NCI-H2196 (cell line): ENCODE measurements at regions not wholly inside any gene's neighbourhood (a gene's known extent, or its start where the extent isn't known, plus 50 kb on each side); places are given as distances from the start of the nearest gene placed in this dataset.

Experiments
- DNase-seq: peaks from one replicate; lab custom pipeline; 2025; ENCODE audit not compliant: unreplicated experiment; lab: John Stamatoyannopoulos, UW

- no peak for DNase-seq
Measured at GRCh38 chr15:73001840-73002239, 50.4 kb upstream of the NEO1 start.

GRCh38 chr15:73000293-73000692 lies 52.0 kb upstream of the NEO1 start:
- DNase-seq = no peak

- DNase-seq = no peak
Measured at GRCh38 chr15:72999586-72999985, 52.7 kb upstream of the NEO1 start.

- DNase-seq = no peak
Measured at GRCh38 chr15:72998681-72999466, 53.4 kb upstream of the NEO1 start.

GRCh38 chr15:72998226-72998625 lies 54.0 kb upstream of the NEO1 start:
- DNase-seq = no peak

- DNase-seq = no peak
Measured at GRCh38 chr15:72995849-72996248, 56.4 kb upstream of the NEO1 start.

- peak; percentile 6 for DNase-seq
Measured at GRCh38 chr15:72994534-72995177, 57.6 kb upstream of the NEO1 start.

GRCh38 chr15:72992841-72993252 lies 59.4 kb upstream of the NEO1 start:
- DNase-seq = no peak

GRCh38 chr15:72991026-72991425 lies 61.2 kb upstream of the NEO1 start:
- no peak for DNase-seq

- no peak for DNase-seq
Measured at GRCh38 chr15:72983801-72984545, 68.3 kb upstream of the NEO1 start.

- DNase-seq = no peak
Measured at GRCh38 chr15:72982714-72983113, 69.5 kb upstream of the NEO1 start.

- DNase-seq = no peak
Measured at GRCh38 chr15:72980661-72981060, 71.6 kb upstream of the NEO1 start.

GRCh38 chr15:72979791-72980190 lies 72.5 kb upstream of the NEO1 start:
- DNase-seq = no peak

GRCh38 chr15:72979308-72979707 lies 73.0 kb upstream of the NEO1 start:
- no peak for DNase-seq

GRCh38 chr15:72978223-72978622 lies 74.0 kb upstream of the NEO1 start:
- DNase-seq = no peak

GRCh38 chr15:72972362-72972761 lies 79.9 kb upstream of the NEO1 start:
- DNase-seq = no peak

- DNase-seq = no peak
Measured at GRCh38 chr15:72971766-72972165, 80.5 kb upstream of the NEO1 start.

- no peak for DNase-seq
Measured at GRCh38 chr15:72970933-72971760, 81.1 kb upstream of the NEO1 start.

- peak; percentile 33 for DNase-seq
Measured at GRCh38 chr15:72968531-72968922, 83.7 kb upstream of the NEO1 start.

GRCh38 chr15:72967811-72968530 lies 84.3 kb upstream of the NEO1 start:
- no peak for DNase-seq
